Frontal cortex (tissue), 3 donors: ENCODE measurements at regions not wholly inside any gene's neighbourhood (a gene's known extent, or its start where the extent isn't known, plus 50 kb on each side); places are given as distances from the start of the nearest gene placed in this dataset.
A peak's percentile ranks its signal among the peaks of the same experiment; 100 is the strongest.
"Not testable (repeated sequence)": the region's sequence is repeated elsewhere in the genome, so short reads cannot be mapped to it uniquely, and the experiment has no call there.

Experiments
- DNase-seq, 2 donors: peaks; one replicate each; pipeline ENCODE4 v3.0.0; 2012; ENCODE audit warnings: low spot score in 2 of 2
- FAIRE-seq: peaks from 2 replicates; lab custom pipeline; 2012; peaks lifted over from hg19 to GRCh38; lab: Jason Lieb, UNC
- donor health status: control.
- donor health status: control.
- donor health status: control.

GRCh38 chr6:15145821-15146220 is 100.0 kb upstream of the JARID2 start:
- no peak for DNase-seq
- FAIRE-seq, result no peak

GRCh38 chr6:15147827-15148226 is 98.0 kb upstream of the JARID2 start:
- no peak for FAIRE-seq
- DNase-seq, result no peak

- no peak for DNase-seq
- no peak for FAIRE-seq
Measured at GRCh38 chr6:15148356-15148946, 97.4 kb upstream of the JARID2 start.

- FAIRE-seq, result no peak
- DNase-seq, result no peak
Measured at GRCh38 chr6:15150207-15150606, 95.7 kb upstream of the JARID2 start.

- DNase-seq (no peak), FAIRE-seq (no peak)
Measured at GRCh38 chr6:15152700-15153099, 93.2 kb upstream of the JARID2 start.

GRCh38 chr6:15153191-15153590 is 92.7 kb upstream of the JARID2 start:
- no peak for DNase-seq
- no peak for FAIRE-seq

- DNase-seq (no peak), FAIRE-seq (no peak)
Measured at GRCh38 chr6:15157479-15157878, 88.4 kb upstream of the JARID2 start.

GRCh38 chr6:15158821-15159619 is 86.8 kb upstream of the JARID2 start:
- DNase-seq, result no peak
- no peak for FAIRE-seq

- no peak for DNase-seq
- no peak for FAIRE-seq
Measured at GRCh38 chr6:15160812-15161211, 85.1 kb upstream of the JARID2 start.

- DNase-seq, result not testable (repeated sequence)
- FAIRE-seq, result peak; percentile 76
Measured at GRCh38 chr6:15164855-15165254, 81.0 kb upstream of the JARID2 start.

- no peak for FAIRE-seq
Measured at GRCh38 chr6:15166121-15166520, 79.7 kb upstream of the JARID2 start.

GRCh38 chr6:15170126-15170525 is 75.7 kb upstream of the JARID2 start:
- DNase-seq, result no peak
- FAIRE-seq, result no peak

More at GRCh38 chr6:15166121-15166520, 79.7 kb upstream of the JARID2 start:
- no peak for DNase-seq

GRCh38 chr6:15171026-15171425 is 74.8 kb upstream of the JARID2 start:
- DNase-seq, result no peak
- FAIRE-seq, result no peak

GRCh38 chr6:15176816-15177370 is 69.0 kb upstream of the JARID2 start:
- FAIRE-seq, result no peak

GRCh38 chr6:15183979-15184378 is 61.9 kb upstream of the JARID2 start:
- no peak for FAIRE-seq

More at GRCh38 chr6:15176816-15177370, 69.0 kb upstream of the JARID2 start:
- DNase-seq, result no peak

GRCh38 chr6:15184441-15184861 is 61.4 kb upstream of the JARID2 start:
- DNase-seq (no peak), FAIRE-seq (no peak)

More at GRCh38 chr6:15183979-15184378, 61.9 kb upstream of the JARID2 start:
- DNase-seq, result no peak

GRCh38 chr6:15185111-15185510 is 60.8 kb upstream of the JARID2 start:
- not testable (repeated sequence) for FAIRE-seq, DNase-seq

GRCh38 chr6:15193451-15193850 is 52.4 kb upstream of the JARID2 start:
- FAIRE-seq, DNase-seq: not testable (repeated sequence)

- DNase-seq (no peak), FAIRE-seq (no peak)
Measured at GRCh38 chr6:15194453-15194852, 51.4 kb upstream of the JARID2 start.
